CD4-positive, alpha-beta T cell treated with Interleukin-21 for 1 hour (primary cell): ENCODE measurements at regions not wholly inside any gene's neighbourhood (a gene's known extent, or its start where the extent isn't known, plus 50 kb on each side); places are given as distances from the start of the nearest gene placed in this dataset.

ENCODE experiments used
- DNase-seq: peaks from one replicate; pipeline ENCODE4 v3.0.0-alpha.2; 2020

DNA sequence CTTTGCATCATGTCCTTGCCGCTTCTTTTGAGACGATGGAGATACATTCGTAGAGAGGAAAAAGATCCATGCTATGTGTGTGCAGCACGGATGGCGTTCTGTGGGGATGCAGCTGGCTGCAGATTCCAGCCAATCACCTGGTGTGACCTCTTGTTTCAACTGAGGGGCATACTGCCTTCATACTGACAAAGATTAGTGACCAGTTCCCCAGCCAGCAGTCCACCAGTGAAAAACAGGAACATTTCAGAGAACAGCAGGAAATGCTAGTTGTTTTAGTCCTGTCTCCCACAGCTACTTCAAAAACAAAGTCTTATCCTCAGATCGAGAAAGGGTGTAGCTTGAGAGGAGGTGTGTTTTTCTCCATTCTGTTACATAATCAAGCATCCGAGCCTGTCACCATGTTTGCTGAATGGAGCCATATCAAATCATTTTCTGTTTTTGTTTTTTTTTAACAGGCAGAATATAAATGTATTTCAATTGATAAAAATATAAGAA is 255.7 kb upstream of the FMN2 start:
- DNase-seq: no peak

DNA sequence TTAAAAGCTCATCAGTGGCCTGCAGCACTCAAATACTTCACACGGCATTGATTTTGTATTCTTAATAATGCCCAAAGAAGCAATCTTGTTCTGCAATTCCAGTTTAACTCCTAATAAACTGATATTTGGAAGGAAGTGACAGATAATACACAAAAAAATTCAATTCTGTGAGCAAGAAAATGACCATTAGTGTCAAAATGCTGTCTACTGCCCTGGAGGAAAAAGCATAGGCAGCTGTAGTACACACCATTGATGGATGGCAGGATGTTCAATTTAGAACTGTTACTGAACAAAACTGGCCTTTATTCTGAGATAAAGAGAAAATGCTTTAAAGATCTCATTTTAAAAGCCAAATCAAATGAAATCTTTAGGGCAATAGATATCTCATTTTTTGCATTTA is 251.3 kb upstream of the FMN2 start:
- no peak for DNase-seq

DNA sequence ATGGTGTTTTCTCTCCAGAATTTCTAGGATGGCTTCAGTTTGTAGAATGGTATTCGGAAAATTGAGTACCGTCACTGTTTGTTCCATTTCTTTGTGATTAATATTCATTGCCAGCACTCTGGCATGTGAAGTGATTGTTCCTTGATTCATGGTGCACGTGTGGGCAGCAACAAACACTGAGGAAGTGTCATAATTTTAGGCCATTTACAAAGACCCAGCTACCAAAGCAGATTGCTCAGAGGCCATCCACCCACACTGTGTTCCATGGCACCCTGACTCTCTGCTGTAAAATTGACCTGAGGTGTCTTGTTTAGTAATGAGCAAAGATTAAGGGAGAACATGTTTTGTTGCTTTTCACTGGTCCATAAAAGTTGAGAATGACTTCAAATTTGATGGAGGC is 250.9 kb upstream of the FMN2 start:
- DNase-seq: no peak

DNA sequence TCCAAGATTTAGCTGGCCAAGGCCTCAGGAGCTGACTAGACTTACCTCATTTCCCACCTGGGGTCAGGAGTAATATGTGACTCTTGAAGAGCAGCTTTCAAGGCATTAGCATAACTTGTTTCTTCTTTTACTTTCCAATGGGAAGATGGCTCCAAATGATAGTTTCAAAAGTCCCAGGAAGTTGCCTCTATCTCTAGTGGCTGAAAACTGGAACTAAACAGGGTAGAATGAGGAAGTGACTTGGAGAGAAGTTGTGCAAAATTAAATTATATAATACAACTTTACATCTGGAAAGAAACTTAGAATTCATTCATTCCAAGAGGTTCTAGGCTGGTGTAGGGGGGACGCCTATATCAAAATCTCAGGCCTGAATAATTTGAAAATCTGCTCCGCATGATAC is 250.1 kb upstream of the FMN2 start:
- no peak for DNase-seq

DNA sequence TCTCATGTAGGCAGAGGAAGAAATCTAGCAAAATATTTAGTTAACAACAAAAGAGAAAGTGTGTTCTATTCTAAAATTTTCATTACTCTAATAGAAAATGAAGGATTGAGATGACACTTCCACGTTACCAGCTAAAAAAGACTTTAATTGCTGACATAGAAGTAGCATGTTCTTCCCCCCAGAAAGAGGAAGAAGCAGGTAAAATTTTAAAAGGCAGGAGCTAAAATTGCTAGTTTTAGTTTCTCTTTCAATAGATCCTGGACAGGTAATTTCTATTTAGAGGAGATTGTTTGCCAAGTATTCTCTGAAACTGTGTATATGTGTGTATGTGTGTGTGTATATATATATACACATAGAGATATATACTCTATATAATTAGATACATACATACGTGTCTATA is 248.1 kb upstream of the FMN2 start:
- no peak for DNase-seq

DNA sequence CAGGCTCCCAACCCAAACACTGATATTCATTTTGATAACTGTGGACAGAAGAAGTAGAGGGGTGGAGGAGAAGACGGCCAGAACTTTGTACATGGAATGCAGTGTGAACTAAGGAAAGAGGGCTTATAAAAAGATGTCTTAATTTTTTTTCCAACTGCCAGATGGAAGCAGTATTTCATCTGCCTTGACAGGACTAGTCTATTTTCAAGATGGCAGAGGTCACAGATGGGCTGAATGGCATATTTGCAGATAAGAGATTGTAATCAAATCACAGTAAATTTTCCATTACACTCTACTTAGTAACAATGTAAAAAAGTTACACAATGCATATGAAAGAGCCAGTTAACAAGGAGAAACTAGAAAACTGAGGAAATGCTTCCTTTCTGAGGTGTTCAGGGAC is 246.8 kb upstream of the FMN2 start:
- DNase-seq: no peak

DNA sequence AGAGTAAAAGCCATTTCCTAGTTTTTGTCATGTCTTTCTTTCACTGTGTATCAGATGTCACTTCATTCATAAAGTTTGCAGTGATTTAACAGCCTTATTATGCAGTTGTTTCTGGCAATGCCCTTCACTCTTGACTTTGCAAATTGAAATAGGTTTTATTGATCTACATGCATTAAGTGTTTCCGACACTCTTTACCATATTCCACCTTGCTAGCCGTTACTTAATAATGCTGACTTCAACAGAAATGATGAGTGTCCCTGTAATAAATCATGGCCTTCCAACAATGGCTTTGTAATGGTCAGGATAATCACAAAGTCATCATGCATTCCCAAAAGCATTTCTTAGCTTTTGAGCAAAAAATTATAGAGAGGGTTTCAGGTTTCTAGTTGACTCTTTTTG is 236.8 kb upstream of the FMN2 start:
- no peak for DNase-seq

DNA sequence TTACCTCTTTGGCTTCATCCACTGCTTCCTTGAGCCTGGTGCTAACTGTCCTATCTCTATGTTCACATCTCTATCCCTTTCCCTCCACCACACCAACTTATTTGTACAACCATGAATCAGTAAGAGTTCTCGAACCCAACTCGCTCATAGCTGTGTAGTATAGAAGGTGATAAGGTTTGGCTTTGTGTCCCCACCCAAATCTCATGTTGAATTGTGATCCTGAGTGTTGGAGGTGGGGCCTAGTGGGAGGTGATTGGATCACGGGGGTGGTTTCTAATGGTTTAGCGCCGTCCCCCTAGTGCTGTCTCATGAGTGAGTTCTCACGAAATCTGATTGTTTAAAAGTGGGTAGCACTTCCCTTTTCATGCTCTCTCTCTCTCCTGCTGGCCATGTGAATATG is 235.6 kb upstream of the FMN2 start:
- no peak for DNase-seq

DNA sequence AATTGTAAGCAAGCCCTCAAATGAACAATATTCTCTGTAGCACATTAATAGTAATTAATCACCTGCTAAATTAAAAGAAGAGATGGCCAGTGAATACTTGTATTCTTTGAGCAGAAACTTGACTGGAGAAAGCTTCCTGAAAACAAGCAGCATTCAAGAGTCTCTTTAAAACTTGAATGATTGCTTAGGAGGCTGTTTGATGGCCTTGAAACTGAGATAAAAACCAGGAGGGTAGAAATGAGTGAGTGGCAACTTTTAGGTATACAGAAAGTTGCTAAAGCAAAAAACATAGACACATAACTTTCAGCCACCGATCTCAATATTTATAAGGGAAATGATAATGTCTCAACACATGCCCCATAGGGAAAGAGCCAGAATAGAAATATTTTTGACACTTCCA is 234.8 kb upstream of the FMN2 start:
- DNase-seq: no peak

DNA sequence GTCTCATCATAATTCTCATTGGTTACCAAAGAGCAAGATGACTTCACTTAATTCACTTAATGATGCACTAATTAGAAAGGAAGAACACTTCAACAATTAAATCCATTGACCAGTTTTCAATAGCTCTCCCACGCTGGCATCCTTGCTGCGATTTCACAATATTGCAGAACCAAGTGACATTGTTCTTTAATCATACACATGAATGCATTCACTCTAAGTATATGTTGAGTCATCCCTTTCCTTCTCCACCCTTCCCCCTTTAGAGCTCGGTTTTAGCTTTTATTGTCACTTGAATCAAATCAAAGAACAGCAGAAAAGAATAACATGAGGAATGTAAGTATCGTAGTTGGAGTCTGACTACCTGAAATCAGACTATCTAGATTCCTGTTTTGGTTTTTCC is 233.6 kb upstream of the FMN2 start:
- DNase-seq: no peak

DNA sequence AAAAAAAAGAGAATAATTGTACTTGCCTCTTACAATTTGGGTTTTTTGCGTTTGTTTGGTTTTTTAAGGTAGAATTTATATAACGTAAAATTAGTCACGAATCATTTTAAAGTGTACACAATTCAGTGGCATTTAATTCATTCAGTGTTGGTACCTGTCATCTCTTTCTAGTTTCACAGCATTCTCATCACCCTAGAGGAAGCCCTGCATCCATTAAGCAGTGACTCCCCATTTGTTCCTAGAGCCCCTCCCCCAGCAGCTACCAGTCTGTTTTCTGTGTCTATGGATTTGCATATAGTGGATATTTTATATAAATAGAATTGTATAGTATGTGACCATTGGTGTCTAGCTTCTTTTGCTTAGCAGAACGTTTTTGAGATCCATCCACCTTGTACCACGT is 233.2 kb upstream of the FMN2 start:
- no peak for DNase-seq

DNA sequence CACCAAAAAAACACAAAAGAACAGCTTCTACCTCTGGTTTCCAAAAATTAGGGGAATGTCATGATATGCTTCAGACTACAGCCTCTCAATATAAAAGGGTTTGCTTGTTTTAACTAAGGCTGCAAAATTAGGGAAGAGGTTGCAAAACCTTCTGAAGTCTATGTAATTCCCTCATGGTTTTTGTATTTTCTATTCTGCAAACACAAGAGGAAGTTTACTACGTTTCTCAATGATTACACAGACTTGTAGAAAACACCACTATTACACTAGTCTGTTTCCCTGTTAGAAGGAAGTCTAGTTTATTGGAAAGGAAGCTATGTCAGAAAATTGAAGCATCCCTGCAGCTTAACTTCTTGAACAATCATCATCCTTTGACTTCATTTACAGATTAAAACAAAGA is 229.7 kb upstream of the FMN2 start:
- no peak for DNase-seq

DNA sequence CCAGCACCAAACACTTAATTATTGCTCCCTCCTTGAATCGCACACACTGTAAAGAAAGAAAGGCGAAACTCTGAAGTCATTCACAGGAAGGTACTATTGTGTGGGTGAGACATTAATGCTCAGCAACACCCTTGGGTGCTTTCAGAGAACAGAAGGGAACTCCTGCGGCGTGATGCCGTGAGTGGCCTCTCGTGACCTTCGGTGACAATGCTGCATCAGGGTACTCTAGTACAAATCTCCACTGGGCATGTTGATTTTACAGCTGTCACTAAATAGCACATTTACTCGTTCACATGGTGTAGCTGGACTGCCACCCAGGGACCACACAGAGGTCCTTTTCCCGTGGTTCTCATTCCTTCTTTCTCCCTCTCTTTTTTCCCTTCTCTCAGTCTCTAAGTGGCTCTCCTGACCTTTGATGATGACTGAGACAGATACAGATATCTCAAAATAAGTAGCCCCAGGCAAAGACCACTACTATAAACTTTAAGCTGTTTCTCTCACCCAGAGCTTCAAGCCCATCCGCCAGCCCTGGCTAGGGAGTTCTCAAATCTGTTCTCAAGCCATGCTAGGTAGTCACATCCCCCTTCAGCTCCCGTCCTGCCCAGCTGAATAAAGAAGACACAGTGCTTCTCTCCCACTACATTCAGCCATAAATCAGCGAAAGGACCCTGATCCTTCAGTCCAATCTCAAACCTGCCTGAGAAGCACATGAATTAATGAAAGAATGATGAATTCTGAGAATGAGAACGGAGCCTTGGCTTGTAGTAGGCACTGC is 223.4 kb upstream of the FMN2 start:
- DNase-seq: no peak

DNA sequence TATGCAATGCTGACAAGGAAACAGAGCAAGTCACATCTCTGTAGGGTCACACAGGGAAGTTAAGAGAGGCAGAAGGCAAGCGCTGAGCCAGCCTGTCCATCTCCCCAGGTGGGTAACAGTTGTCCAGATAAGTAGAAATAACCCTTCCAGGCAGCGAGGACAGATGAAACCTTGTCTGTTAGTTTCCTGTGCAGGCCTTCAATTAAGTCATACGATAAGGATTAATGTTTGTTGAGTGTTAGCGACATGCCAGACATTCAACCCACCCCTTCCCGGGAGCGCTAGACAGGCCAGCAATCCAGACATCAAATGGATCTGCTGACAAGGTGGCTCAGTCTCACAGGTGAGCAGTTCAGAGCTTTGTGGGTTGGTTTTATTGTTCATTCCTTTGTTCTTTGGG is 221.5 kb upstream of the FMN2 start:
- no peak for DNase-seq

DNA sequence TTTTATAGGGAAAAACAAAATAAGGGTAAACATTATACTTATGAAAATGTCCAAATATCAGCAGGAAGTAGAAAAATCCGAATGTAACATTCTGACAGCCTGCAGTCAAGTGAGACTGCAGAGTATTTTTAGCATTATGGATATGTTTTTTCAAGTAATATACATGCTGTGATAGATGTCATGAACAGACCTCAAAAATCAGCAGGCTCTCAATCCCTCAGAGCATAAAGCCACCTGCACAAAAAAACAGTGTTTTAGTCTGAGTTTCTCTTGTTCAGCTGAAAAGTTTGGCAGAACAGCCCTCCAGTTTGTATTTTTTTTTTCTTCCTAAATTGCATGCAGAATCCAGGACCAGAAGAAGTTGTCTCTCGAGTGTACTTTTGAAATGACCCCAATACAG is 219.1 kb upstream of the FMN2 start:
- no peak for DNase-seq

DNA sequence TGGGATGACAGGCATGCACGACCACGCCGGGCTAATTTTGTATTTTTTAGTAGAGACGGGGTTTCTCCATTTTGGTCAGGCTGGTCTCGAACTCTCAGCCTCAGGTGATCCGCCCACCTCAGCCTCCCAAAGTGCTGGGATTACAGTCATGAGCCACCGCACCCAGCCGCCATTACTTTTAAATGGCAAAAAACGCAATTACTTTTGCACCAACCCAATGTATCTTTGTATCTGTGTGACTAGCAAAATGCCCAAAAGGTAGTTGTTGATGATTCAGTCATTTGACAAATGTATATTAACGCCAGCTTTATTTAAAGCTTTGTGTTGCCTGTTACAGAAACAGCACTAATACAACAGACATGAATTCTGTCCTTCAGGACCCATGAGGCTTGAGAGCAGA is 216.9 kb upstream of the FMN2 start:
- DNase-seq: no peak

DNA sequence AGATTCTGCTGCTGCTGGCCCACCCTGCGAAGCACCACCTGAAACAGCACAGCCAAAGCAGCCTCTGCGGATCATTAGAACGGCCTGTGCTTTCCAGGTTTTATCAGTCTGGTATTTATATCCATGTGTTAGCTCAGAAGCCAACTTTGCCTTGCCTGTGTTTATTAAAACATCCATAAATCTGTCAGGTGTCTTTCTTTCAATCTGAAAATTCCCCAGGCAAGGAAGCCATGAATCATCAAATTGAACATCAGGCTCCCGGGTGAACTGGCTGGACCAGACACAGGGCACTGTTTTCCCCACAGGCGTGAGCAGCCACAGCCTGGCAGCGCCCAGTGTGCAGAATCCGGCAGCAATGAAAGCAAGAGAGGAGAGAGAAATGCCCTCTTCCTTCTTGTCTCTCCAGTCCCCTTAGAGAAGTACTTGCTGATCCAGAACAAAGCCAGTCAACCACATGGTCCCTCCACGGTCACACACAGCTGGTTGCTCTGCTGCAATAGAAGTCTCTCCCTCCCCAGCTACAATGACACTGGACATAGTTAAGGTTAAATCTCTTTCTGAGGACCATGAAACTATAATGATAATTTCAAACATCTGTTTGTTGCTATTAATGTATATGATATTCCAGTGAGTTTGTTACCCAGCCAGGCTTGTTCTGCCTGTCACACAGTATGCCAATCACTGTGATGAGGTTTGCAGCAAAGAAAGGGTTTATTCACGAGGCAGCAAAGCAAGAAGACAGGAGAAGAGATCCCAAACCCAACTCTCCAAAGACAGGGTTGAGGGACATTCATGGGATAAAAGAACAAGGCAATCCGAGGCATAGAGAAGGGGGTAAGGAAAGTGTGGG is 212.1 kb upstream of the FMN2 start:
- DNase-seq: no peak

DNA sequence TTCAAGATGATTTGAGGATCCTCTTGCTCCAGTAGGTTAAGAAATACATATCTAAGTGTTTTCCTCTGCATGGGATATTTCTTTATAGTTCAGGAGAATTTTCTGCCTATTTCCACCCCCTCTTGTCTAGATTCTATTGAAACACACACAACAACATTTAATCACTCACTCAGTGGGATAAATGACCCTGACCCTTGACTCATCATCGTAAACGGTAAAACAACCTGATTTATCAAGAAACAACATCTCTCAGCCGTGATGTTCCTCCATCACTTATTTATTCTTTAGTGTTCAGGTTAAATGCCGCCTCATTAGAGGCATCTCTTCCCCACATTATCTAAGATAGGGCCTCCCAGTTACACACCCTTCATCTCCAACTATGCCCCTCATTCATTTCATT is 208.7 kb upstream of the FMN2 start:
- DNase-seq: no peak

DNA sequence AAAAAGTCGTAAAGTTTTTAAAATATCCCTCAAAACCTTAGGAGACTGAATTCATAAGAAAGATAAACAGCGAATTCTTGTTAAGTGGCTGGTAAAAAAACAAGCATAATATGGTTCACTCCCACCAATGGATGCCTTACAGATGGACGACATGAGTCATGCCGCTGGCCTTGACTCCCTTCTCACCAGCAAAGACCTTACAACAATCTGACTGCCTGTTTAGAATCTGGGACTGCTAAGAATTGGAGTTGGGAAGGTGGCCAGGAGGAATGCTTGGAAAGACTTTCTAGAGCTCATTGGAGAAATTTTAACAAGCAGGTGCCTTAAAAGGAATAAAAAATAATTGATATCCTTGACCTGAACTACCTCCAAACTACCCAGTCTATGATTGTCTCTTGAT is 206.9 kb upstream of the FMN2 start:
- DNase-seq: no peak

DNA sequence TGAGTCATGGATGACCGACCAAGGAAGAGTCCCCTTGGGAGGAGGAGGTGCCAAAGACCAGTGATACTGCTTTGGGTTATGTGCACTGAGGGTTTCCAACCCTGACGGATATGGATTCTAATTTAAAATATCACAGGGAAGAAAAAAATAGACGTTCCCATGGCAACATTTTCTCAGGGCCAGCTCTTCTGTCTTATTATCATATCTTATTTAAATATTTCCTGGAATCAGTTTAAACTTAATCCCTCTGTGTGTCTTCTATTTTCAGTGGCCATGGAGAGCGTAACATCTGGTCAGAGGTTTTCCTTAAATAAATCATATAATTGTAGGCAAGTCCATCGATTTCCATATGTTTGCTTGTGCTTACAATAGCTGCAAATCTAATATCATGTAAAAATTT is 205.4 kb upstream of the FMN2 start:
- DNase-seq: no peak

DNA sequence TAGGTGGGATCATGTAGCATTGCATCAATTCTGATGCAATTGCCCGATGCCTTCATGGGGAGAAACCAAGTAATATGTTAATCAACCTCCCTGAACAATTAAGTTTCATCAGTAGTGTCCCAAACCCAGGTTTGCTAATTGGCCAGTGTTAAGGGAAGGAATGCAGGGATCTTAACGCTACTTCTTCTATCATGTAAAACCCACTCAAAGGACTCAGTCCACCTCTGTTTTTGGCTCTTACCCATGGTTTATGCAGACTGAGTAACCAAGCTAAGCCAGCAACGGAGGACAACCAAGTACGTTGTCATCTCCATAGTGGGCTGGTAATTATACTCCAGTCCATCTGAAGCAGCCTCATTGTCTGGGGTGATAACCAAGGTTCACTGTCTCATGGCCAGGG is 203.0 kb upstream of the FMN2 start:
- no peak for DNase-seq

DNA sequence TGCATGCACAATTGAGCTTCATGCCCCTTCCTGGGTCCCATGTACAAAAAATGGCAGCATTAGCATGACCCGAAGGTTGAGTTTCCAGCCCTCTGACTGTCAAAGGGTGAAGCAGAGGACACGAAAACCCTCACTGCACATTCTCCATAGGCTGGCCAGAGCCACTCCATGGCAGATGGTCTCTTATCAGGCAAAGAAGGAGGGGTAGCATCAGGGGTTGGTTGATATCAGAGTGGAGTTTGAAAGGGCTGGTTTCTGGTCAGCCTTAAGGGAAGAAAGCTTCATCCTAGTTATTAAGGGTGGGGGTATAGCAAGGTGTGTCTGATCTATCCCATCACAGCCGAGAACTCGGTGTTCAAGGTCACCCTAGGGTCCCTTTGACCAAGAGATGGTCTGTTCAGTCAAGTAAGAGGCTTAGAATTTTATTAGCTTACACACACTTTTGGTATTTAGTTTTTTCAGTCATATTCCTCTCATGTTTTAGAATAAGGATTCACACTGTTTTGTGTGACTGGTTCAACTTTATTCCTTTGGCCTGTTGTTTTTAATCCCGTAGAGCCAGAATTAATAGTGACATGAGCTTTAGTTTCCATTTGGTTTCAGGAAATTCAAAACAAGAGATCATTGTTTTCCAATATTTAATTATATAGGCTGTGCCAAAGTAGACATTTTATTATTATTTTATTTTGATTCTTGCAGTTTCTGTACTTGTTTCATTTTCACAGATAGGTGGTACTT is 199.9 kb upstream of the FMN2 start:
- DNase-seq: no peak

DNA sequence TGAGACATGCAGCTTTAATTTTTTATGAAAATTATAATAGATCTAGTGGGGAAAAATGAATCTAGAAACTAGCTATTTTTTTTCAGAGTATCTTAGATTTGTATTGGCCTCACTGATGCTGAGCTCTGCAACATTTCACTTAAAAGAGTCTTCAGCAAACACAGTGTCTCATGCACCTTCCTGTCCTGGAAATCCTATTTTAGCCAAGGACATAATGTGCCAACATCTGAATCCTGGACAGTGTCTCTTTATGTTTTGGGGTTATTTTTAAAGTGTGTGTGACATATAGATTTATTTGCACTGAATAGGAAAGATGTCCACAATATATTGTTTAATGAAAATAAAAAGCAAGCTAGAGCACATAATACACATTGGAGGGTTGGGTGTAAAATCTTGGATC is 199.1 kb upstream of the FMN2 start:
- DNase-seq: no peak
